ENCODE measurements at regions not wholly inside any gene's neighbourhood (a gene's known extent, or its start where the extent isn't known, plus 50 kb on each side); places are given as distances from the start of the nearest gene placed in this dataset.

- Histone ChIP-seq H3K4me2 (ENCODE audit: low read length) (no peak overlapping the region), H2AFZ (ENCODE audit: low read depth, low read length) (no peak overlapping the region), H3K79me2 (ENCODE audit: insufficient read depth, low read length) (no peaks in the 10 kb centered on the region), H3K9ac (ENCODE audit: low read length) (no peak overlapping the region), H3K4me1 (ENCODE audit: insufficient read depth, low read length) (no peaks in the 10 kb centered on the region), H3K27me3 (ENCODE audit: insufficient read depth, low read length) (no peaks in the 10 kb centered on the region), H3K36me3 (ENCODE audit: insufficient read depth, low read length) (no peaks in the 10 kb centered on the region), H3K4me3 (ENCODE audit: insufficient read depth, low read depth, low read length) (no peak overlapping the region), H4K20me1 (ENCODE audit: insufficient read depth, low read length) (no peaks in the 10 kb centered on the region), H3K9me3 (ENCODE audit: insufficient read depth, low read depth, low read length) (no peaks in the 10 kb centered on the region), H3K27ac (ENCODE audit: low read depth, low read length) (no peak overlapping the region)
- FAIRE-seq: no peak
- Mint-ChIP-seq H3K9me3 (ENCODE audit: unreplicated experiment) (no peaks in the 10 kb centered on the region), H3K4me1 (ENCODE audit: low read depth, unreplicated experiment) (no peaks in the 10 kb centered on the region), H3K27me3 (ENCODE audit: low read depth, unreplicated experiment) (no peaks in the 10 kb centered on the region), H3K27ac (ENCODE audit: unreplicated experiment) (no peak overlapping the region), H3K4me3 (ENCODE audit: unreplicated experiment) (no peak overlapping the region), H3K36me3 (ENCODE audit: low read depth, unreplicated experiment) (no peaks in the 10 kb centered on the region)
- TF ChIP-seq CTCF (IDR thresholded peaks at IDR 0.05; ENCODE audit: insufficient read depth, low read depth, low read length) (no peak), EZH2 (IDR thresholded peaks at IDR 0.05; ENCODE audit: insufficient read depth, low read length) (no peak)
- DNase-seq (ENCODE audit: low read depth): no peak
Measured at GRCh38 chr2:155703048-155703447, 629.5 kb downstream of the NR4A2 start.

- H4K20me1 ChIP-seq (ENCODE audit: insufficient read depth, low read length): no peaks in the 10 kb centered on the region
- FAIRE-seq (no peak), DNase-seq (ENCODE audit: low read depth) (no peak)
- peaks cover 2% of the 10 kb centered on the region for H3K9me3 Mint-ChIP-seq (ENCODE audit: unreplicated experiment)
- no peaks in the 10 kb centered on the region for H3K9me3 ChIP-seq (ENCODE audit: insufficient read depth, low read depth, low read length)
- H2AFZ ChIP-seq (ENCODE audit: low read depth, low read length): no peak overlapping the region
- no peak overlapping the region for H3K27ac ChIP-seq (ENCODE audit: low read depth, low read length)
- H3K27me3 ChIP-seq (ENCODE audit: insufficient read depth, low read length): no peaks in the 10 kb centered on the region
- no peaks in the 10 kb centered on the region for H3K27me3 Mint-ChIP-seq (ENCODE audit: low read depth, unreplicated experiment)
- H3K36me3 Mint-ChIP-seq (ENCODE audit: low read depth, unreplicated experiment): no peaks in the 10 kb centered on the region
- no peaks in the 10 kb centered on the region for H3K79me2 ChIP-seq (ENCODE audit: insufficient read depth, low read length)
- H3K36me3 ChIP-seq (ENCODE audit: insufficient read depth, low read length): no peaks in the 10 kb centered on the region
- H3K9ac ChIP-seq (ENCODE audit: low read length): no peak overlapping the region
- TF ChIP-seq CTCF (IDR thresholded peaks at IDR 0.05; ENCODE audit: insufficient read depth, low read depth, low read length) (no peak), EZH2 (IDR thresholded peaks at IDR 0.05; ENCODE audit: insufficient read depth, low read length) (no peak)
- no peaks in the 10 kb centered on the region for H3K4me1 ChIP-seq (ENCODE audit: insufficient read depth, low read length)
- H3K4me3 ChIP-seq (ENCODE audit: insufficient read depth, low read depth, low read length): no peak overlapping the region
- H3K4me3 Mint-ChIP-seq (ENCODE audit: unreplicated experiment): no peak overlapping the region
- no peak overlapping the region for H3K4me2 ChIP-seq (ENCODE audit: low read length)
- no peaks in the 10 kb centered on the region for H3K4me1 Mint-ChIP-seq (ENCODE audit: low read depth, unreplicated experiment)
- no peak overlapping the region for H3K27ac Mint-ChIP-seq (ENCODE audit: unreplicated experiment)
Measured at GRCh38 chr2:155701721-155702120, 630.8 kb downstream of the NR4A2 start.

GRCh38 chr2:155696571-155696970, 636.0 kb downstream of the NR4A2 start:
- Histone ChIP-seq H3K4me3 (ENCODE audit: insufficient read depth, low read depth, low read length) (no peak overlapping the region), H3K4me2 (ENCODE audit: low read length) (no peak overlapping the region), H3K79me2 (ENCODE audit: insufficient read depth, low read length) (no peaks in the 10 kb centered on the region), H3K9me3 (ENCODE audit: insufficient read depth, low read depth, low read length) (no peaks in the 10 kb centered on the region), H3K4me1 (ENCODE audit: insufficient read depth, low read length) (no peaks in the 10 kb centered on the region), H3K27me3 (ENCODE audit: insufficient read depth, low read length) (no peaks in the 10 kb centered on the region), H3K9ac (ENCODE audit: low read length) (no peak overlapping the region), H4K20me1 (ENCODE audit: insufficient read depth, low read length) (no peaks in the 10 kb centered on the region), H2AFZ (ENCODE audit: low read depth, low read length) (no peak overlapping the region), H3K27ac (ENCODE audit: low read depth, low read length) (no peak overlapping the region), H3K36me3 (ENCODE audit: insufficient read depth, low read length) (no peaks in the 10 kb centered on the region)
- H3K9me3 Mint-ChIP-seq (ENCODE audit: unreplicated experiment): peaks cover 2% of the 10 kb centered on the region
- no peak for TF ChIP-seq CTCF (IDR thresholded peaks at IDR 0.05; ENCODE audit: insufficient read depth, low read depth, low read length)
- no peak for TF ChIP-seq EZH2 (IDR thresholded peaks at IDR 0.05; ENCODE audit: insufficient read depth, low read length)
- H3K36me3 Mint-ChIP-seq (ENCODE audit: low read depth, unreplicated experiment): no peaks in the 10 kb centered on the region
- no peak overlapping the region for H3K4me3 Mint-ChIP-seq (ENCODE audit: unreplicated experiment)
- H3K4me1 Mint-ChIP-seq (ENCODE audit: low read depth, unreplicated experiment): no peaks in the 10 kb centered on the region
- H3K27me3 Mint-ChIP-seq (ENCODE audit: low read depth, unreplicated experiment): no peaks in the 10 kb centered on the region
- DNase-seq (ENCODE audit: low read depth) (no peak), FAIRE-seq (no peak)
- no peak overlapping the region for H3K27ac Mint-ChIP-seq (ENCODE audit: unreplicated experiment)

Measured in astrocyte (in vitro differentiated cells and primary cell).